ENCODE measurements at regions not wholly inside any gene's neighbourhood (a gene's known extent, or its start where the extent isn't known, plus 50 kb on each side); places are given as distances from the start of the nearest gene placed in this dataset.

DNA sequence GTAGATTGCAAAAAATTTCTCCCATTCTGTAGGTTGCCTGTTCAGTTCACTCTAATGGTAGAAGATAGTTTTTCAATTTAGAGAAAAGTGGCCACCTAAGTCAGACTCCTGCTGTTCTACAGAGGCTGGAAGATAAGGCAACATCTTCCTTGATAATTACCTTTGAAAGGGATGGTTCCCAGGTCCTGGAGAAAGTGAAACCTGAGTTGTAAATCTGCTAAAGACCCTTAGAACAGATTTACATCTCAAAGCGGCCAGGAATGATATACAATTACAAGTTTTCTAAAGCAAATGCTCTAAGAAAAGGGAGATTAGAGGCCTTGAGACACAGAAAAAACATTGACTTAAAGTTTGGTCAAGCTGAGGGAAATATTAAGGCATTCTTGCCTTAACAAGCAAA, 1350.2 kb upstream of the FAM98A start:
- TF ChIP-seq, protein P1, sequence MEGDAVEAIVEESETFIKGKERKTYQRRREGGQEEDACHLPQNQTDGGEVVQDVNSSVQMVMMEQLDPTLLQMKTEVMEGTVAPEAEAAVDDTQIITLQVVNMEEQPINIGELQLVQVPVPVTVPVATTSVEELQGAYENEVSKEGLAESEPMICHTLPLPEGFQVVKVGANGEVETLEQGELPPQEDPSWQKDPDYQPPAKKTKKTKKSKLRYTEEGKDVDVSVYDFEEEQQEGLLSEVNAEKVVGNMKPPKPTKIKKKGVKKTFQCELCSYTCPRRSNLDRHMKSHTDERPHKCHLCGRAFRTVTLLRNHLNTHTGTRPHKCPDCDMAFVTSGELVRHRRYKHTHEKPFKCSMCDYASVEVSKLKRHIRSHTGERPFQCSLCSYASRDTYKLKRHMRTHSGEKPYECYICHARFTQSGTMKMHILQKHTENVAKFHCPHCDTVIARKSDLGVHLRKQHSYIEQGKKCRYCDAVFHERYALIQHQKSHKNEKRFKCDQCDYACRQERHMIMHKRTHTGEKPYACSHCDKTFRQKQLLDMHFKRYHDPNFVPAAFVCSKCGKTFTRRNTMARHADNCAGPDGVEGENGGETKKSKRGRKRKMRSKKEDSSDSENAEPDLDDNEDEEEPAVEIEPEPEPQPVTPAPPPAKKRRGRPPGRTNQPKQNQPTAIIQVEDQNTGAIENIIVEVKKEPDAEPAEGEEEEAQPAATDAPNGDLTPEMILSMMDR (IDR thresholded peaks at IDR 0.05; ENCODE audit: control extremely low read depth in 1 of 3, insufficient read depth in 1 of 3, low read depth in 1 of 3, low read length in 3 of 3) = no peak
- TF ChIP-seq CEBPB (IDR thresholded peaks at IDR 0.05; ENCODE audit: low read depth, low read length) (no peak), BRCA1 (IDR thresholded peaks at IDR 0.05; ENCODE audit: low read depth, low read length) (no peak), POLR2AphosphoS5 (IDR thresholded peaks at IDR 0.05; ENCODE audit: low read depth, low read length) (no peak), CHD1 (IDR thresholded peaks at IDR 0.05; ENCODE audit: low read depth, low read length) (no peak), YY1 (IDR thresholded peaks at IDR 0.05; ENCODE audit: low read depth, low read length) (no peak), HDAC2 (IDR thresholded peaks at IDR 0.05; ENCODE audit: borderline replicate concordance in 1 of 2, low read depth in 2 of 2, low read length in 2 of 2) (no peak), SUZ12 (IDR thresholded peaks at IDR 0.05; ENCODE audit: low read length) (no peak), POLR2A (IDR thresholded peaks at IDR 0.05; ENCODE audit: control extremely low read depth in 1 of 2, low read depth in 2 of 2, low read length in 2 of 2) (no peak), RNF2 (IDR thresholded peaks at IDR 0.05; ENCODE audit: borderline replicate concordance, low read depth, low read length, missing control alignments, poor library complexity, severe bottlenecking) (no peak)
- TF ChIP-seq, protein P2, sequence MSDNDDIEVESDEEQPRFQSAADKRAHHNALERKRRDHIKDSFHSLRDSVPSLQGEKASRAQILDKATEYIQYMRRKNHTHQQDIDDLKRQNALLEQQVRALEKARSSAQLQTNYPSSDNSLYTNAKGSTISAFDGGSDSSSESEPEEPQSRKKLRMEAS (IDR thresholded peaks at IDR 0.05) = no peak
- TF ChIP-seq, protein P3, sequence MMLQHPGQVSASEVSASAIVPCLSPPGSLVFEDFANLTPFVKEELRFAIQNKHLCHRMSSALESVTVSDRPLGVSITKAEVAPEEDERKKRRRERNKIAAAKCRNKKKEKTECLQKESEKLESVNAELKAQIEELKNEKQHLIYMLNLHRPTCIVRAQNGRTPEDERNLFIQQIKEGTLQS (IDR thresholded peaks at IDR 0.05; ENCODE audit: insufficient read depth, low read depth, low read length) = no peak

Measured in H1 (cell line).